MCF 10A (cell line): ENCODE measurements at regions not wholly inside any gene's neighbourhood (a gene's known extent, or its start where the extent isn't known, plus 50 kb on each side); places are given as distances from the start of the nearest gene placed in this dataset.

Source experiments
- BruUV-seq: library from RNA; stranded (reverse); fragments of 400-500 nt; replicated peaks from 2 replicates; lab custom pipeline; 2021; lab: Mats Ljungman, UMichigan
- CTCF ChIA-PET: fragments of 300-600 bp; sonication (Branson Sonifier 250); formaldehyde crosslinking; extraction: SDS; loops from one replicate; lab custom pipeline; 2021; ENCODE audit warnings: antibody characterized with exemption, inconsistent platforms; lab: Yijun Ruan, JAX
- POLR2A ChIA-PET: fragments of 300-600, 350-650 bp; sonication (Branson Sonifier 250); formaldehyde crosslinking; extraction: SDS; loops from one replicate; lab custom pipeline; 2020; ENCODE audit warnings: antibody characterized with exemption, inconsistent platforms; lab: Yijun Ruan, JAX
- DNase-seq: peaks from one replicate; pipeline ENCODE4 v3.0.0-alpha.2; 2018; ENCODE audit not compliant: unreplicated experiment
- H3K27ac Mint-ChIP-seq: one replicate; pipeline ENCODE4 v1.8.0; 2022; ENCODE audit warnings: mild to moderate bottlenecking, low read depth, mixed read lengths; ENCODE audit not compliant: unreplicated experiment
- H3K27me3 Mint-ChIP-seq: one replicate; pipeline ENCODE4 v1.8.0; 2022; ENCODE audit warnings: mixed read lengths; ENCODE audit not compliant: insufficient read depth, unreplicated experiment
- H3K36me3 Mint-ChIP-seq: one replicate; pipeline ENCODE4 v1.8.0; 2022; ENCODE audit warnings: mild to moderate bottlenecking, moderate library complexity, mixed read lengths; ENCODE audit not compliant: insufficient read depth, unreplicated experiment
- H3K4me1 Mint-ChIP-seq: one replicate; pipeline ENCODE4 v1.8.0; 2022; ENCODE audit warnings: mixed read lengths; ENCODE audit not compliant: insufficient read depth, unreplicated experiment
- H3K4me3 Mint-ChIP-seq: one replicate; pipeline ENCODE4 v1.8.0; 2022; ENCODE audit warnings: mild to moderate bottlenecking, moderate library complexity, mixed read lengths; ENCODE audit not compliant: unreplicated experiment
- H3K9me3 Mint-ChIP-seq: one replicate; pipeline ENCODE4 v1.8.0; 2022; ENCODE audit warnings: mixed read lengths; ENCODE audit not compliant: unreplicated experiment
- CTCF ChIP-seq: fragments of 200-600 bp; IDR thresholded peaks from one replicate; pipeline ENCODE4 v1.8.0; 2022; ENCODE audit warnings: antibody characterized with exemption, mild to moderate bottlenecking; ENCODE audit not compliant: unreplicated experiment
- intact Hi-C: fragments of 100-400 bp; cut with micrococcal nuclease; formaldehyde crosslinking; loops from 2 replicates; pipeline ENCODE4 v1.14.1; 2022

GRCh38 chr1:36639461-36639860 lies 156.7 kb upstream of the CSF3R start:
- intact Hi-C loops, result no loop called here
- no peak for DNase-seq
- Mint-ChIP-seq H3K4me3 (no peak overlapping the region), H3K4me1 (no peaks in the 10 kb centered on the region), H3K36me3 (no peaks in the 10 kb centered on the region), H3K27me3 (peaks cover 28% of the 10 kb centered on the region), H3K9me3 (no peaks in the 10 kb centered on the region), H3K27ac (no peak overlapping the region)
- ChIA-PET CTCF (interaction anchor here (0.7 kb wide), 1 partner anchor 795 kb away, joined by 3 read pairs; no protein-coding TSS in a partner anchor), POLR2A (no interaction called here)
- no peak for TF ChIP-seq CTCF
- no TSS peak for BruUV-seq

GRCh38 chr1:36638268-36638667 lies 155.6 kb upstream of the CSF3R start:
- CTCF ChIA-PET, result interaction anchor here (0.5 kb wide), 1 partner anchor 62 kb away, joined by 3 read pairs; no protein-coding TSS in a partner anchor
- Mint-ChIP-seq H3K4me3 (no peak overlapping the region), H3K9me3 (no peaks in the 10 kb centered on the region), H3K4me1 (no peaks in the 10 kb centered on the region), H3K36me3 (no peaks in the 10 kb centered on the region), H3K27me3 (peaks cover 20% of the 10 kb centered on the region), H3K27ac (no peak overlapping the region)
- BruUV-seq, result no TSS peak
- no peak for TF ChIP-seq CTCF
- POLR2A ChIA-PET, result no interaction called here
- intact Hi-C loops, result no loop called here
- no peak for DNase-seq

- BruUV-seq, result no TSS peak
- Mint-ChIP-seq H3K27ac (no peak overlapping the region), H3K27me3 (peaks cover 20% of the 10 kb centered on the region), H3K4me1 (no peaks in the 10 kb centered on the region), H3K36me3 (no peaks in the 10 kb centered on the region), H3K4me3 (no peak overlapping the region), H3K9me3 (no peaks in the 10 kb centered on the region)
- no peak for TF ChIP-seq CTCF
- DNase-seq, result no peak
- intact Hi-C loops, result no loop called here
- ChIA-PET CTCF (interaction anchor here (0.7 to 1.7 kb wide), 2 partner anchors 8 to 146 kb away, joined by 3 to 4 read pairs; no protein-coding TSS in a partner anchor), POLR2A (no interaction called here)
Measured at GRCh38 chr1:36636206-36636605, 153.5 kb upstream of the CSF3R start.

- H3K4me1 Mint-ChIP-seq, result no peaks in the 10 kb centered on the region
- TF ChIP-seq CTCF, result no peak
- intact Hi-C loops, result no loop called here
- H3K27ac Mint-ChIP-seq, result no peak overlapping the region
- ChIA-PET CTCF (interaction anchor here (1.3 kb wide), 1 partner anchor 15 kb away, joined by 3 read pairs; no protein-coding TSS in a partner anchor), POLR2A (interaction anchor here (0.8 kb wide), 1 partner anchor 9 kb away, joined by 4 read pairs; no protein-coding TSS in a partner anchor)
- no peak for DNase-seq
- H3K4me3 Mint-ChIP-seq, result no peak overlapping the region
- H3K27me3 Mint-ChIP-seq, result peaks cover 16% of the 10 kb centered on the region
- H3K36me3 Mint-ChIP-seq, result no peaks in the 10 kb centered on the region
- no TSS peak for BruUV-seq
- no peaks in the 10 kb centered on the region for H3K9me3 Mint-ChIP-seq
Measured at GRCh38 chr1:36635284-36635683, 152.6 kb upstream of the CSF3R start.
